ENCODE measurements at regions not wholly inside any gene's neighbourhood (a gene's known extent, or its start where the extent isn't known, plus 50 kb on each side); places are given as distances from the start of the nearest gene placed in this dataset.

- TF ChIP-seq CTCF (IDR thresholded peaks at IDR 0.05; ENCODE audit: low read depth, low read length) (no peak), EZH2phosphoT487 (IDR thresholded peaks at IDR 0.05; ENCODE audit: low read depth) (no peak)
Measured at GRCh38 chr15:75100679-75101078, 77.3 kb downstream of the PPCDC start.
